Germinal center (tissue), 1 donor: ENCODE measurements at regions not wholly inside any gene's neighbourhood (a gene's known extent, or its start where the extent isn't known, plus 50 kb on each side); places are given as distances from the start of the nearest gene placed in this dataset.

ENCODE experiments used
- DNase-seq: peaks from one replicate; pipeline ENCODE4 v3.0.0; 2012; ENCODE audit warnings: mixed read lengths, low spot score

DNA sequence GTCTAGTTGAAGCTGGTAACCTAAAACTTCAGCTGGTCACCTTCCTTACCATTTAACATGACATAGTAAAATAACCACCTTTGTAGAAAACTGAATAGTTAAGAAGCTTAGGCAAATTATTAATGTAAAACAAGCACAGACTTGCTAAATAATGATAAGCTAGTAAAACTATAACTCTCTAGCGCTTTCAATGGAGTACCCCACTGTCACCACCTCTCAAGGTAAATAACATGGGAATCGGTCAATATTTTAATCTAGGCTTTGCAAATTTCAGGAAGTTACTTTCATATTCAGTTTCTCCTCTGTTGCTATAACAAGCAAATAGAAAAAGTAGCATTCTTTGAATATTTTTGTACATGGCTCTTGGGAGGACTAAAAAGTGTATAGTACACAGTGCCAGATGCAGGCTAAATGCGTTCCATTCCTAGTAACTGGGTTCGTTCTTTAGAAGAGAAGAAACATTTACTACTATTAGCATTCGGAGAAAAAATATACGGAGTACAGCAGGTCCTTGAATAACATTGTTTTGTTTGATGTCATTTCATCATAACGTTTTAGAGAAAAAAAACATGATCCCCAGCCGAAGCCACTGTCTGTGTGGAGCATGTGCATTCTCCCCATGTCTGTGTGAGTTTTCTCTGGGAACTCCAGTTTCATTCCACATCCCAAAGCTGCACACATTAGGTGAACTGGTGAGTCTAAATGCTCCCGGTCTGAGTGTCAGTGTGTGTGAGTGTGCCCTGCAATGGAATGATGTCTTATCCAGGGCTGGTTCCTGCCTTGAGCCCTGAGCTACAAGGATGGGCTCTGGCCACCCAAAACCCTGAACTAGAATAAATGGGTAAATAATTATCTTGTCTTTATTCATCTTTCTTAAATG, 52.5 kb downstream of the EPRS1 start:
- no peak for DNase-seq

GRCh38 chr1:219991919-219992318, 54.4 kb downstream of the EPRS1 start:
- DNase-seq, result no peak

DNA sequence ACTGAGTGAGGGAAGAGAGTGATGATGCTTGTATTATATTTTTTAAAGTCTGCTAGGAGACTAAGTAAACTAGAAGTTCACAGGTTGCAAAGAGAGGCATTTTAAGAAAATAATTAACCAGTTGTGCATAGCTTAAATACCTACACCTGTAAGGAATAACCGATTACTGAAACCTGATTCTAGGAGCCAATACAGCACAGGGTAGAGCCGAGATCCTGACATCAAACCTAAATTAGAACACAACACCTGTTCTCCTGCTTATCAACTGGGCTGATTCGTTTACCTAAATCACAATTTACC, 54.8 kb downstream of the EPRS1 start:
- no peak for DNase-seq

- no peak for DNase-seq
Measured at GRCh38 chr1:219990782-219991510, 55.4 kb downstream of the EPRS1 start.

DNA sequence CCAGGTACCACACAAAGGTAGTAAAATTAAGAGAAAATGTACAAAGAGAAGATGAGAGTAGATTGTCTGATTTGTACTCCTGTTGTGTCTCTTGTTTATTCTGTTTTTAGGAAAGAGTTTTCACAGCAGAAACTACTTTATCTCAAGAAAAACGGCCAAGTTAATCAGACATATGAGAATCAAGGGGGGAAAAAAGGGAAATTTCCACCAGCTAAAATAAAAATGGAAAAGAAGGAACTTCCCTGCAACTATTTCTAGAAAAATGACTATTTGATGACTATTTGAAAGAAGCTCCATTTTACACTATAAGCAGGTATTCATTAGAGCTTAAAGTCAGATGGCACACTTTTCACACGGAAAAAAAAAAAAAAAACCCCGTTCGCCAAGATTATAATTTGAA, 56.5 kb downstream of the EPRS1 start:
- no peak for DNase-seq

- no peak for DNase-seq
Measured at GRCh38 chr1:219988818-219989217, 57.5 kb downstream of the EPRS1 start.

- peak; percentile 28 for DNase-seq
Measured at GRCh38 chr1:219988387-219988786, 57.9 kb downstream of the EPRS1 start.

GRCh38 chr1:219987325-219987724, 59.0 kb upstream of the SLC30A10 start:
- DNase-seq, result no peak

DNA sequence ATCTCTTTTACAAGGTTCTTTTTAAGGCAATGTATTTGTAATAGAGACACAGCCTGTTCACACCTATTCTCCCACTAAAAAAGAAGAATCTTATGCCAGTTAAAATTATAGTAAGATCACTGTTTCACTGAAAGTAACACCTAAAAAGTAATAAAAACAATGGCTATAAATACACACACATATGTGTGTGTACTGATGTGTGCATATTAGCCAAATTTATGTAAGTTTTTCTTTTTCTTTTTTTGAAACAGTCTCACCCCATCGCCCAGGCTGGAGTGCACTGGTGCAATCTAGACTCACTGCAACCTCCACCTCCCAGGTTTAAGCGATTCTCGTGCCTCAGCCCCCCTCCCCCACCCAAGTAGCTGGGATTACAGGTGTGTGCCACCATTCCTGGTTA, 56.8 kb upstream of the SLC30A10 start:
- peak; percentile 6 for DNase-seq
